GM18508 (cell line): ENCODE measurements at regions not wholly inside any gene's neighbourhood (a gene's known extent, or its start where the extent isn't known, plus 50 kb on each side); places are given as distances from the start of the nearest gene placed in this dataset.
"Not testable (repeated sequence)": the region's sequence is repeated elsewhere in the genome, so short reads cannot be mapped to it uniquely, and the experiment has no call there.

Source experiments
- ATAC-seq: cut with Tn5 transposase; IDR thresholded peaks from one replicate; pipeline ENCODE4 v1.9.1; 2021; ENCODE audit warnings: moderate number of reproducible peaks; ENCODE audit not compliant: insufficient read depth, unreplicated experiment

DNA sequence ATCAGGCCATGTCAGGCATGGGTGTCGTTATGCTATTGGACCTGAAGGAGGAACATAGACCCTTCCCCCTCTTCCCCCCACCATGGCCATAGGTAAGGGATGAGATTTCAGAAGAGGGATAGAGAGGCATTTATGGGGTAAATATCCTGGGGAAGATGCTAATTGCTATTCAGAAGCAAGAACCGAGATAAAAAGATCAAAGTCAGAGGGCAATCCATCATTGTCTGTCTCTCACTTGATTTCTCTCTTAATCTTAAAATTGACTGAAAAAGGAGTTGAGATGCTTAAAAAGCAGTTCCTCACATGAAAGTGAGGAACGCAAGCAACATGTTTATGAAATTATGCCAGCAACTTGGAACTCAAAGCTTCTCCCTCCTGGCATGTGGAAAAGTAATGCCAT is 212.0 kb downstream of the RPAP3 start:
- no peak for ATAC-seq

DNA sequence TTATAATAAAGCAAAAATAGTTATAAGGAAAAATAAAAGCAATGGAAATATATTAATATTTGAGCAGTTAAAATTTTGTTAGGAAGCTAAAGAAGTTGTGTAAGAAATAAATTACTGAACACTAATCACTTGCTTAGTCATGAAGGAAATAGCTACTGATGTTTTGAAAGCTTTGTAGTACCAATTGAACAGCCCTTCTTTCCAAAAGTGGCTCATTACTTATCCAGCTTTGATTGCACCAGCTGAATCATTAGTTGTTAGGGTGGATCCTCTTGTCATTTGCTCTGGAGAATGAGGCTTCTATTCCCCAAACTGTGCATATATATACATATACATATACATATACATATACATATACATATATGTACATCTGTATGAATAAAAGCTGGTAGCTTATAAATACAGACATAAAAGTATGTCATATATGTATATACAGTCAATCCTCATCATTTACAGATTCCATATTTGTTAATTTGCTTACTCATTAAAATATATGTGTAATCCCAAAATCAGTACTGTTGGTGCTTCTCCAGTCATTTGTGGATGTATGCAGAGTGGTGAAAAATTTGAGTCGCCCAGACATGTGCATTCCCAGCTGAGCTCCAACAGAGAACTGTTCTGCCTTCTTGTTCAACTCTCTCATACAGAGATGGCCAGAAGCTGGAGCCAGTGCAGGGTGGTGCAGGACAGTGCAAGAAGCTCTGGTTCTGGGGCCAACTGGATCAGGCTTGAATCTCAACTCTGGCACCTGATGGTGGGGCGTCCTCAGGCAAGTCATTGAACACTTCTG is 214.1 kb downstream of the RPAP3 start:
- ATAC-seq, result no peak

DNA sequence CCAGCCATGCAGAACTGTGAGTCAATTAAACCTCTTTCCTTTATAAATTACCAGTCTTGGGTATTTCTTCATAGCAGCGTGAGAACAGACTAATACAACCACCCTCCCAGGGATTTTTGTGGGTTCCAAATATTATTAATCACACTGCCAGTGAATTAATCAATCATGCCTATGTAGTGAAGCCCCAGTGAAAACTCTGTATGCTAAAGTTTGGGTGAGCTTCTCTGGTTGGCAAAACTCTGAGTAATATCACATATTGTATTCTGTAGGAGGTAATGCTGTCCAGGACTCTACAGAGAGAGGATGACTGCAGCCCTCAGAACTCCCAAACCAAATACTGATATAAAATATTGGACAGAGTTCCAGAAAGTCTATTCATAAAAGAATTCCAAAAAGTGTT is 216.9 kb downstream of the RPAP3 start:
- ATAC-seq, result no peak

DNA sequence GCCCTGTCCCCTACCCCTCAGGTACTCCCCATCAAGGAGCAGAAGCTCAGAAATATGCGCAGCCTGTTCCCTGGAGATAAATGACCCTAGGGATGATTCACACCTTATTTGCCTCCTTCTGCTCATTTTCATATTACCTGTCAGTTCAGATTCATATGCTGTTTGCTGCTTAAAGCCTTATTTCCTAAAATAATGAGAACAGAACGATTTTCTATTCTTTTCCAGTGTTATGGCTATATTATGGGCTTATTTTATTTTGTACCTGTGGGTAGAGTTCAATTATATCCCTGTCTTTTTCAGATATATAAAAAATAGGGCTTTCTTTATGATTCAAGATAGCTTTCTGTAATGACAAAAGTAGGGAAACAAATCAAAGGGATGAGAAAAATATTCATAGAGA is 224.8 kb downstream of the RPAP3 start:
- no peak for ATAC-seq

DNA sequence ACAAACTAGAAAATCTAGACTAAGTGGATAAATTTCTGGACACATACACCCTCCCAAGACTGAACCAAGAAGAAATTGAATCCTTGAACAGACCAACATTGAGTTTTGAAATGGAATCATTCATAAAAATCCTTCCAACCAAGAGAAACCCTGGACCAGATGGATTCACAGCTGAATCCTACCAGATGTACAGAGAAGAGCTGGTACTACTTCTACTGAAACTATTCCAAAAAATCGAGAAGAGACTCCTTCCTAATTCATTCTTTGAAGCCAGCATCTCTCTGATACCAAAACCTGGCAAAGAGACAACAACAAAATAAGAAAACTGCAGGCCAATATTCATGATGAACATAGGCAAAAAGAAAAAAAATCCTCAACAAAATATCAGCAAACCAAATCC is 227.4 kb downstream of the RPAP3 start:
- no peak for ATAC-seq

DNA sequence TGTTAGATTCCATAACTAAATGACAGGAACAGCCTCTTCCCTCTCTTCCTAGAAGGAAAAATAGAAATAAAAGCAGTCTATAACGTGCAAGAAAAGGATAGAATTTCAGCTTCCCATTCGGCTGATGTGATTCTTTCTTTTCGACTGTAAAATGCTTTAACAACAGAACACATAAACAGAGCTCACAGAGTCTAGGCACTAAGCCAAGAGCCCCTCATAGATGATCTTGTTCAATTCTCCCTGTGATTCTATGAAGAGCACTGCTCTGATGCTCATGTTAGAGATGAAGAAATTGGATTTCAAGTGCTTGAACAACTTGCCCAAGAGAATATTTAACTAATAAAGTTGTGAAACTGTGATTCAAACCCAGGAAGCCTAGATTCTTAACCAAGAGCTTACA is 232.7 kb downstream of the RPAP3 start:
- ATAC-seq, result no peak

DNA sequence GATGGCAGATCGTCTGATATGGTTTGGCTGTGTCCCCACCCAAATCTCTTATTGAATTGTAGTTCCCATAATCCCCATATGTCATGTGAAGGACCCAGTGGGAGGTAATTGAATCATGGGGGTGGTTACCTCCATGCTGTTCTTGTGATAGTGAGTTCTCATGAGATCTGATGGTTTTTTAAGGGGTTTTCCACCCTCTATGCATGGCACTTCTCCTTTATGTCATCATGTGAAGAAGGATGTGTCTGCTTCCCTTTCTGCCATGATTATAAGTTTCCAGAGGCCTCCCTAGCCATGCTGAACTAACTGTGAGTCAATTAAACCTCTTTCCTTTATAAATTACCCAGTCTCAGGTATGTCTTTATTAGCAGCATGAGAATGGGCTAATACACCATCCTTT is 235.5 kb downstream of the RPAP3 start:
- not testable (repeated sequence) for ATAC-seq

DNA sequence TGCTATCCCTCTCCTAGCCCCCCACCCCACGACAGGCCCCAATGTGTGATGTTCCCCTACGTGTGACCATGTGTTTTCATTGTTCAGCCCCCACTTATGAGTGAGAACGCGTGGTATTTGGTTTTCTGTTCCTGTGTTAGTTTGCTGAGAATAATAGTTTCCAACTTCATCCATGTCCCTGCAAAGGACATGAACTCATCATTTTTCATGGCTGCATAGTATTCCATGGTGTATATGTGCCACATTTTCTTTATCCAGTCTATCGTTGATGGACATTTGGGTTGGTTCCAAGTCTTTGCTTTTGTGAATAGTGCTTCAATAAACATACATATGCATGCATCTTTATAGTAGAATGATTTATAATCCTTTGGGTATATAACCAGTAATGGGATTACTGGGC is 241.9 kb downstream of the RPAP3 start:
- ATAC-seq, result not testable (repeated sequence)

DNA sequence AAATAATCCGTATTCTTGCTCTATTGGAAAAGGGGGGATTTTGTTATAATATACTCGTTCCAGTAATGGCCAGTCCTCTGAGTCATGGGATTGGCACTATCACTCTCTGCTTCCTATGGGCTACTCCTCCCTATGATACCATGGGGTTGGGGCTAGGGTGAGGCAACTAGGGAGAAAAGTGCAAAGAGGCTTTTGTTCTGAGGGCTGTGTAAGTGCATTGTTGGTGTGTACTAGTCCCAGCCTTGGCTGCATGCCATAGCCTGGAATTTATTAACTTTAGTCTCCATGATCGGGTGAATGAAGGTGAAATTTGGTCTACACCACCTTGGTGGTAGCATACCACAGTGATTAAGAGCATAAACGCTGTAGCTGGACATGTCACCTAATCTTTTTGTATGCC is 247.6 kb downstream of the RPAP3 start:
- no peak for ATAC-seq

DNA sequence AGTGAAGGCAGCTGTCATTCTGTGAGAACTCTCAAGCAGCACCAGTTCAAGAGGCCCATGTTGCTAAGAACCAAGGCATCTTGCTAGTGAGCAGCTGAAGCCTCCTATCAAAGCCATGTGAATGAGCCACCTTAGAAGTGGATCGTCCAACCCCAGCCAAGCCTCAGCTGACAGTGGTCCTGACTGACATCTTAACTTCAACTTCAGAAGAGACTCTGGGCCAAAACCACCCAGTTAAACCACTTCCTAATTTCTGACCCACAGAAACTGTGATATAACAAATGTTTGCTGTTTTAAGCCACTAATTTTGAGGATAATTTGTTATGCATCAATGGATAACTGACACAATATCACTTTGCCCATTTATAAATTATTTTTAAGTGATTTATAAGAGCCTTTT is 256.0 kb downstream of the RPAP3 start:
- no peak for ATAC-seq

DNA sequence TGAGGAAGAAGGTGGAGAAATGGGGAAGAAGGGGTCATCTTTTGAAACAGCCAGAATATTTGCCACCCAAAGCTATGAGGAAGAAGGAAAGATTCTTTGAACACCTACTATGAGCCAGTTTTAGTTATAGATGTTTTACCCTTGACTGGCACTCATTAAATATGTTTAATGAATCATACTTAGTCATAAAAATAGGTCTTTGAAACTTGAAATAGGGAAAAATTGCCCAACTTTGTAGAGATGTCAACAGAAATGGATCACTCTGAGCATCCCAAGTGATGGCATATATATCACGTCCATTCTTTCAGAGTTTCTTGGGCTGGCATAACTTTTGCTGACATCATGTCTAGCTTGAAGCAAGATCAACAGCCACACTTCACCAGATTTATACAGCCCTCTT is 263.5 kb downstream of the RPAP3 start:
- ATAC-seq, result no peak

DNA sequence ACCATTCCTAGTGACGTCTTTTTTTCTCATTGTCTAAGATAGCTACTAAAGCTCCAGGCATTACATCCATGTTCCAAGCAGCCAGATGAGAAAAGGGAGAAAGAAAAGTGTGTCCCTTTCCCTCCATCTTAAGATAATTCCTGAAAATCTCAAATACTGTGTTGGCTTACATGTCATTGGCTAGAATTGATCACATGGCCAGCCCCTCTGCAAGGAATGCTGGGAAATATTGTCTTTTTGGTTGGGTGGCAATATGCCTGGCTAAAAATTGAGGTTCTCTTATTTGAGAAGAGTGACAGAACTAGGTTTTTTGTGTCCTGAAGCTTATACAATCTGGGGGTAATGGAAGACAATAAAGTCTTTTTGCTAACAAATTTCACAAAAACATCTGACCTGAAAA is 264.3 kb downstream of the RPAP3 start:
- no peak for ATAC-seq

DNA sequence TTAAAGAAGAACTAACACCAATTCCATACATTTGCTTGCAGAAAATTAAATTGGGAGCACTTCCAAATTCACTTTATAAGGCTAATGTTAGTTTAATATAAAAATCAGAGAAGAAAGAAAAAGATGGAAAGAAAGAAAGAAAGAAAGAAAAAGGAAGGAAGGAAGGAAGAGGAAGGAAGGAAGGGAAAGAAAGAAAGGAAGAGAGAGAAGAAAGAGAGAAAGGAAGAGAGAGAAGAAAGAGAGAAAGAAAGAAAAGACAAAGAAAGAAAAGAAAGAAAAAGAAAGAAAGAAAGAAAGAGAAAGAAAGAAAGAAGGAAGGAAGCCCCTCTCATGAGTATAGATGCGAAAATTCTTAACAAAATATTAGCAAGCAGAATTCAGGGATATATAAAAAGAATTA is 267.7 kb downstream of the RPAP3 start:
- no peak for ATAC-seq

DNA sequence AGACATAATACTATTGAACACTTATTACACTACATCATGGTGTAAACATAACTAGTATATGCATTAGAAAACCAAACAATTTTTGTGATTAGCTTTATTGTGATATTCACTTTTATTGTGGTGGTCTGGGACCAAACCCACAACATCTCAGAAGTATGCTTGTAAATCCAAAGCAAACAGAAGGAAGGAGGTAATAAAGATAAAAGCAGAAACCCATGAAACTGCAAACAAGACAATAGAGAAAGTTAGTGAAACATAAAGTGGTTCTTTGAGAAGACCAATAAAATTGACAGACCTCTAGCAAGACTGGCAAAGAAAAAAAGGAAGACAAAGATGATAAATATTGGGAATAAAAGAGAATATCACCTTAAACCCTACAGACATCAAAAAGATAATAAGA is 268.3 kb downstream of the RPAP3 start:
- no peak for ATAC-seq

DNA sequence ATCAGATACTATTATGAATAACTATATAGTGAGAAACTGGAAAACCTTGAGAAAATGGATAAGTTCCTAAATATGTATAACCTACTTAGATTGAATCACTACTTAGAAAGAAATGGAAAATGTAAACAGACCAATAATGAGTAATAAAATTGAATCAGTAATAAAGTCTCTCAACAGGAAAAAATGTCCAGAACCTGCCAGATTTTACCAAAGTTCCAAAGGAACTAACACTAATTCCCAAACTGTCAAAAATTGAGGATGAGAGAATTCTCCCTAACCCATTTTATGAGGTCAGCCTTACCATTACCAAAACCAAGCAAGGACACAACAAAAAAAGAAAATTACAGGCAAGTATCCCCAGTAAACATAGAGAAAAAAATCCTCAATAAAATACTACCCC is 272.0 kb downstream of the RPAP3 start:
- no peak for ATAC-seq

DNA sequence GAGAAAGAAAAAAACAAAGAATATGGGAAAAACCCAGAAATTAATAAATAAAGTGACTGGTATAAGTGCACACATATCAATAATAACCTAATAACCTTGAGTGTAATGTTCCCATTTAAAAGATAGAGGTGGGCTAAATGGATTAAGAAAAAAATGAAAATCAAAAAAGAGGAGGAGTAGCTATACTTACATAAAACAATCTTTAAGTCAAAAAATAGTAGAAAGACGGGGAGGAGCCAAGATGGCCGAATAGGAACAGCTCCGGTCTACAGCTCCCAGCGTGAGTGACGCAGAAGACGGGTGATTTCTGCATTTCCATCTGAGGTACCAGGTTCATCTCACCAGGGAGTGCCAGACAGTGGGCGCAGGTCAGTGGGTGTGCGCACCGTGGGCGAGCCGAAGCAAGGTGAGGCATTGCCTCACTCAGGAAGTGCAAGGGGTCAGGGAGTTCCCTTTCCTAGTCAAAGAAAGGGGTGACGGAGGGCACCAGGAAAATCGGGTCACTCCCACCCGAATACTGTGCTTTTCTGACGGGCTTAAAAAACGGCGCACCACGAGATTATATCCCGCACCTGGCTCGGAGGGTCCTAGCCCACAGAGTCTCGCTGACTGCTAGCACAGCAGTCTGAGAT is 279.0 kb downstream of the RPAP3 start:
- not testable (repeated sequence) for ATAC-seq

DNA sequence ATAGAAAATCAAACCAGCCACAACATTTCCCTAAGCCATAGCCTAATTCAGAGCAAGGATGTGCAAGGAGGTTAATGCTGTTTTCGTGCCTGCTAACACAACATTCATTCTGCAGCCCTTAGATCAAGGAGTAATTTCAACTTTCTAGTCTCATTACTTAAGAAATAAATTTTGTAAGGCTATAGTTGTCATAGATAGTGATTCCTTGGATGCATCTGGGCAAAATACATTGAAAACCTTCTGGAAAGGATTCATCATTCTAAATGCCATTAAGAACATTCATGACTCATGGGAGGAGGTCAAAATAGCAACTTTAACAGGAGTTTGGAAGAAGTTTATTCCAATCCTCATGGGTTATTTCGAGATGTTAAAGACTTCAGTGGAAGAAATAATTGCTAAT is 283.2 kb downstream of the RPAP3 start:
- no peak for ATAC-seq

DNA sequence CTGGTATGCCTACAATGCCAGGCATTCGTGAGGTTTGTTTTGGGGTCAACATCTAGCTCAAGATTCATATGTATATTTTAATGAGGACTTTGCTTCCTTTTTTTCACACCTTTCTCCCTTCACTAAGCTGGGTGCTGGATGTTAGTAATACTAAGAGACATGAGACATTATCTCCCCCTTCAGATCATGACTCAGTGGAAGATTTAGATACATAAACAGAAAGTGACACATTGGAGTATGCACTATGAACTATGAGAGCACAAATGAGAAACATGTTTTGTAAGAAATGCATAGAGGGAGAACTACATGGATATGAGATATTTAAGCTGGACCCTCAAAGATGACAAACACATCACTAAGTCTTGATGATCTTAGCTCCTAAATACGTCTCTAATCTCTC is 286.3 kb downstream of the RPAP3 start:
- ATAC-seq, result no peak

DNA sequence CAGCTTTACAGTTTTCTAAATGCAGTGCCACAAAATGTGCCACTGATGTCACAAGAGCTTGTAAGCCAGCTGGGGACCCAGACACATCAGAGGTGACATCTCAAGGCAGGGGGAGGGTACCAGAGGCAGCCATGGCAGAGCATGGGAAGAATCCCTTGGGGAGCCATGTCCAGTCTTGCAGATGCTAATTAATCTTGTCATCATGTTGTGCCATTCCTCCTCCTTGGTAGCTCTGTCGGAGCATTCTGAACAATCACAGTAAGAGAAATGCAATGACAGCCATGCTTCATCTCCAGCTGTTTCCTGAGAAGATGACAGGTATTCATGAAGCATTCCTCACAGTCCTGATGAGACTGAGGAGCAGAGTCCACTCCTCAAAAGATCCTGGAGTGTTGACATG is 287.9 kb downstream of the RPAP3 start:
- ATAC-seq, result no peak

DNA sequence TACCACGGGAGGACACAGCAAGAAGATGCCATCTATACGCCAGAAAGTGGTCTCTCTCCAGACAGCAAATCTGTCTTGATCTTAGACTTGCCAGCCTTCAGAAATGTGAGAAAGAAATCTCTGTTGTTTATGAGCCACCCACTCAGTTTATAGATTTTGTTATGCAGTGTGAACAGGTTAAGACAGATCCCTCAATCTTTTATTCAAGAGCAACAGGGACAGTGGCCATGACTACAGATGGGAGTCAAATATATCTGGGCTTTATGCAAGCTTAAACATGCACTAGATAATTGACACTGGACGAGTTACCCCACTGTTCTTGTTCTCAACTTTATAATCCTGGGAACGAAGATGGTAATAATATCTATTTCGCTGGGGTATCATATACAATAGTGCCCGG is 288.7 kb downstream of the RPAP3 start:
- ATAC-seq, result no peak

DNA sequence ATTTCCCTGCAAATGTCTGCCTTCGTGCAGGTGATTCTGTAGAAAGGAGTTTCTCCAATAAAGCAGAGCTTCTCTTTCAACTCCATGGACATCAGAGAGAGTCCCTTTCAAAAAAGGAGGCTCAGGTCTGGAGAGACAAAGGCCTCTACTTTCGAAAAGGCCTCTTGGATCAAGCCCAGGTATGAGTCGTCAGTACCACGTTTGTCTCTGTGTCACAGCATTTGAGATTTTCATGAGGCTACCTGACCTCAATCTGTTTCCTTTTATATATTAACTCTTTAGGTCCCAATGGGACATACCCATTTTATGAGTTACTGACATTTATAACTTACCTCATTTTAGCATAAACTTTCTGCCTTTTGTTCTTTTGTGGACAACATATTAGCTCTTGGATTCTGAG is 290.8 kb downstream of the RPAP3 start:
- ATAC-seq, result no peak

DNA sequence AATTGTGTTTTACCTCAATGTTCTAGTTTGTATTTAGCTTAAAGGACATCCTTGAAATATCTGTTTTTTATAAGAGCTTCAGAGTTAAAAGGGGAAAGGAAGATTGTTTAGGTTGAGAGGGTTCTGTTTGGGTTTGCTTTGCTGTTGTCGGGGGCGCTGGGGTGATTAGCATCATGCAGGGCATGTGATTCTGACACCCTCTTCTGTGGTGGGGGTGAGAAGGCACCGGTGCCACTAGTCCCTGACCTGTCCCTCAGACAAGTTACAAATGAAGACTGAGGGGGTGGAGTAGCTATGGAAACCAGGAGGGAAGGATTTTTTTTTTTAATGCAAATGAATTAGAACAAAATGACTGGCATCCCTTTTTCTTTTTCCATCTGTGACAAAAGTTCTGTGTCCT is 291.3 kb downstream of the RPAP3 start:
- ATAC-seq, result no peak
